ENCODE measurements at regions not wholly inside any gene's neighbourhood (a gene's known extent, or its start where the extent isn't known, plus 50 kb on each side); places are given as distances from the start of the nearest gene placed in this dataset.
A peak's percentile ranks its signal among the peaks of the same experiment; 100 is the strongest.
"Not testable (repeated sequence)": the region's sequence is repeated elsewhere in the genome, so short reads cannot be mapped to it uniquely, and the experiment has no call there.

- no peak for DNase-seq (ENCODE audit: low spot score)
Observed at GRCh38 chr4:58368221-58368620, 1258.0 kb upstream of the IGFBP7 start.

GRCh38 chr4:58360354-58361133 lies 1250.4 kb upstream of the IGFBP7 start:
- DNase-seq (ENCODE audit: low spot score): no peak

GRCh38 chr4:58359590-58359989 lies 1249.4 kb upstream of the IGFBP7 start:
- DNase-seq (ENCODE audit: low spot score): no peak

- no peak for DNase-seq (ENCODE audit: low spot score)
Observed at GRCh38 chr4:58357947-58358346, 1247.8 kb upstream of the IGFBP7 start.

- no peak for DNase-seq (ENCODE audit: low spot score)
Observed at GRCh38 chr4:58325070-58325469, 1214.9 kb upstream of the IGFBP7 start.

- no peak for DNase-seq (ENCODE audit: low spot score)
Observed at GRCh38 chr4:58313444-58313843, 1203.3 kb upstream of the IGFBP7 start.

GRCh38 chr4:58303456-58303855 lies 1193.3 kb upstream of the IGFBP7 start:
- no peak for DNase-seq (ENCODE audit: low spot score)

GRCh38 chr4:58301376-58301999 lies 1191.3 kb upstream of the IGFBP7 start:
- DNase-seq (ENCODE audit: low spot score): no peak

- no peak for DNase-seq (ENCODE audit: low spot score)
Observed at GRCh38 chr4:58286335-58286734, 1176.2 kb upstream of the IGFBP7 start.

- DNase-seq (ENCODE audit: low spot score): not testable (repeated sequence)
Observed at GRCh38 chr4:58280928-58281327, 1170.7 kb upstream of the IGFBP7 start.

- no peak for DNase-seq (ENCODE audit: low spot score)
Observed at GRCh38 chr4:58275856-58276255, 1165.7 kb upstream of the IGFBP7 start.

GRCh38 chr4:58274553-58274952 lies 1164.4 kb upstream of the IGFBP7 start:
- no peak for DNase-seq (ENCODE audit: low spot score)

- no peak for DNase-seq (ENCODE audit: low spot score)
Observed at GRCh38 chr4:58272311-58272710, 1162.1 kb upstream of the IGFBP7 start.

- DNase-seq (ENCODE audit: low spot score): no peak
Observed at GRCh38 chr4:58265734-58266133, 1155.5 kb upstream of the IGFBP7 start.

GRCh38 chr4:58261526-58261925 lies 1151.3 kb upstream of the IGFBP7 start:
- DNase-seq (ENCODE audit: low spot score): no peak

GRCh38 chr4:58254291-58254690 lies 1144.1 kb upstream of the IGFBP7 start:
- no peak for DNase-seq (ENCODE audit: low spot score)

- no peak for DNase-seq (ENCODE audit: low spot score)
Observed at GRCh38 chr4:58252656-58253055, 1142.5 kb upstream of the IGFBP7 start.

GRCh38 chr4:58247792-58248191 lies 1137.6 kb upstream of the IGFBP7 start:
- peak; percentile 13 for DNase-seq (ENCODE audit: low spot score)

GRCh38 chr4:58225460-58225859 lies 1115.3 kb upstream of the IGFBP7 start:
- no peak for DNase-seq (ENCODE audit: low spot score)

- DNase-seq (ENCODE audit: low spot score): no peak
Observed at GRCh38 chr4:58219179-58219578, 1109.0 kb upstream of the IGFBP7 start.

GRCh38 chr4:58216461-58216860 lies 1106.3 kb upstream of the IGFBP7 start:
- DNase-seq (ENCODE audit: low spot score): no peak

GRCh38 chr4:58214376-58214775 lies 1104.2 kb upstream of the IGFBP7 start:
- DNase-seq (ENCODE audit: low spot score): no peak

GRCh38 chr4:58209551-58209950 lies 1099.4 kb upstream of the IGFBP7 start:
- DNase-seq (ENCODE audit: low spot score): no peak

GRCh38 chr4:58209001-58209400 lies 1098.8 kb upstream of the IGFBP7 start:
- no peak for DNase-seq (ENCODE audit: low spot score)
